Cardiac muscle cell (in vitro differentiated cells and primary cell): ENCODE measurements at regions not wholly inside any gene's neighbourhood (a gene's known extent, or its start where the extent isn't known, plus 50 kb on each side); places are given as distances from the start of the nearest gene placed in this dataset.

Experiments
- DNase-seq, 2 donors: peaks; one replicate each; pipeline versions ENCODE4 v3.0.0 to v3.0.0-alpha.2; 2010 to 2017; ENCODE audit warnings: low read depth in 1 of 2, low spot score in 1 of 2
- H3K27ac ChIP-seq: fragments of 200-600 bp; sonication (generic); 2 replicates; pipeline ENCODE4 v1.5.1; 2016
- H3K27me3 ChIP-seq: fragments of 200-600 bp; sonication (generic); 2 replicates; pipeline ENCODE4 v1.6.0; 2016; ENCODE audit warnings: control low read depth
- H3K36me3 ChIP-seq: fragments of 200-600 bp; sonication (generic); 2 replicates; pipeline ENCODE4 v1.5.1; 2016; ENCODE audit warnings: control low read depth
- H3K4me1 ChIP-seq: fragments of 200-600 bp; sonication (generic); 2 replicates; pipeline ENCODE4 v1.8.1; 2017; ENCODE audit warnings: low read depth, mild to moderate bottlenecking, mixed run types
- H3K4me3 ChIP-seq: fragments of 200-600 bp; sonication (generic); 2 replicates; pipeline ENCODE4 v1.5.1; 2016; ENCODE audit warnings: mild to moderate bottlenecking
- H3K9me3 ChIP-seq: fragments of 200-600 bp; sonication (generic); 2 replicates; pipeline ENCODE4 v1.5.1; 2017; ENCODE audit warnings: low read depth, mild to moderate bottlenecking, control low read depth
- CTCF ChIP-seq: IDR thresholded peaks from 2 replicates; pipeline ENCODE4 v1.5.1; 2012; ENCODE audit warnings: low read depth, mild to moderate bottlenecking, low read length

- no peak for DNase-seq
- Histone ChIP-seq H3K9me3 (no peaks in the 10 kb centered on the region), H3K36me3 (no peaks in the 10 kb centered on the region), H3K27ac (no peak overlapping the region), H3K4me1 (peaks cover 10% of the 10 kb centered on the region), H3K27me3 (no peaks in the 10 kb centered on the region), H3K4me3 (no peak overlapping the region)
- TF ChIP-seq CTCF: no peak
Measured at GRCh38 chr1:29673669-29674626, 437.6 kb downstream of the PTPRU start.

GRCh38 chr1:29673228-29673500 is 436.8 kb downstream of the PTPRU start:
- Histone ChIP-seq H3K36me3 (no peaks in the 10 kb centered on the region), H3K9me3 (no peaks in the 10 kb centered on the region), H3K4me1 (peaks cover 10% of the 10 kb centered on the region), H3K27ac (no peak overlapping the region), H3K27me3 (no peaks in the 10 kb centered on the region), H3K4me3 (no peak overlapping the region)
- no peak for DNase-seq
- no peak for TF ChIP-seq CTCF

- Histone ChIP-seq H3K36me3 (no peaks in the 10 kb centered on the region), H3K9me3 (no peaks in the 10 kb centered on the region), H3K27me3 (no peaks in the 10 kb centered on the region), H3K27ac (no peak overlapping the region), H3K4me1 (peaks cover 10% of the 10 kb centered on the region), H3K4me3 (no peak overlapping the region)
- TF ChIP-seq CTCF: no peak
- no peak for DNase-seq
Measured at GRCh38 chr1:29672416-29673227, 436.3 kb downstream of the PTPRU start.

GRCh38 chr1:29671446-29672356 is 435.4 kb downstream of the PTPRU start:
- Histone ChIP-seq H3K4me3 (no peak overlapping the region), H3K27me3 (no peaks in the 10 kb centered on the region), H3K4me1 (peaks cover 10% of the 10 kb centered on the region), H3K27ac (no peak overlapping the region), H3K36me3 (no peaks in the 10 kb centered on the region), H3K9me3 (no peaks in the 10 kb centered on the region)
- DNase-seq: no peak
- TF ChIP-seq CTCF: no peak

GRCh38 chr1:29670752-29671151 is 434.4 kb downstream of the PTPRU start:
- Histone ChIP-seq H3K27me3 (peaks cover 4% of the 10 kb centered on the region), H3K9me3 (no peaks in the 10 kb centered on the region), H3K4me1 (peaks cover 7% of the 10 kb centered on the region), H3K36me3 (no peaks in the 10 kb centered on the region), H3K4me3 (no peak overlapping the region), H3K27ac (no peak overlapping the region)
- no peak for TF ChIP-seq CTCF
- no peak for DNase-seq
